NCI-H524 (cell line): ENCODE measurements at regions not wholly inside any gene's neighbourhood (a gene's known extent, or its start where the extent isn't known, plus 50 kb on each side); places are given as distances from the start of the nearest gene placed in this dataset.

ENCODE experiments used
- DNase-seq, 2 experiments: peaks; one replicate each; lab custom pipeline; 2025; lab: John Stamatoyannopoulos, UW

- DNase-seq: no peak
Observed at GRCh38 chr11:30740091-30740490, 153.9 kb upstream of the MPPED2 start.

GRCh38 chr11:30735946-30736345, 149.8 kb upstream of the MPPED2 start:
- DNase-seq: no peak

GRCh38 chr11:30733748-30734147, 147.6 kb upstream of the MPPED2 start:
- no peak for DNase-seq

GRCh38 chr11:30730011-30730410, 143.9 kb upstream of the MPPED2 start:
- no peak for DNase-seq

- no peak for DNase-seq
Observed at GRCh38 chr11:30729187-30729713, 143.1 kb upstream of the MPPED2 start.

GRCh38 chr11:30725645-30726195, 139.6 kb upstream of the MPPED2 start:
- DNase-seq: no peak

- DNase-seq: no peak
Observed at GRCh38 chr11:30724274-30724673, 138.1 kb upstream of the MPPED2 start.

- DNase-seq: no peak
Observed at GRCh38 chr11:30719371-30719770, 133.2 kb upstream of the MPPED2 start.

- no peak for DNase-seq
Observed at GRCh38 chr11:30717641-30718040, 131.5 kb upstream of the MPPED2 start.

- DNase-seq: no peak
Observed at GRCh38 chr11:30717009-30717408, 130.9 kb upstream of the MPPED2 start.

GRCh38 chr11:30712749-30713148, 126.6 kb upstream of the MPPED2 start:
- no peak for DNase-seq

- DNase-seq: no peak
Observed at GRCh38 chr11:30710221-30710620, 124.1 kb upstream of the MPPED2 start.

GRCh38 chr11:30707110-30707509, 121.0 kb upstream of the MPPED2 start:
- DNase-seq: no peak

- DNase-seq: no peak
Observed at GRCh38 chr11:30705913-30706675, 119.9 kb upstream of the MPPED2 start.

GRCh38 chr11:30698425-30698824, 112.3 kb upstream of the MPPED2 start:
- DNase-seq: no peak

- DNase-seq: no peak
Observed at GRCh38 chr11:30697032-30697431, 110.9 kb upstream of the MPPED2 start.

- no peak for DNase-seq
Observed at GRCh38 chr11:30684772-30685171, 98.6 kb upstream of the MPPED2 start.

- DNase-seq: no peak
Observed at GRCh38 chr11:30683176-30683575, 97.0 kb upstream of the MPPED2 start.

- no peak for DNase-seq
Observed at GRCh38 chr11:30666817-30667216, 80.7 kb upstream of the MPPED2 start.

GRCh38 chr11:30665067-30665466, 78.9 kb upstream of the MPPED2 start:
- DNase-seq: no peak

- DNase-seq: peak in 1 of 2 experiments; percentile 8
Observed at GRCh38 chr11:30653606-30654005, 67.5 kb upstream of the MPPED2 start.

- peak in 1 of 2 experiments; percentile 12 for DNase-seq
Observed at GRCh38 chr11:30652801-30653200, 66.6 kb upstream of the MPPED2 start.

GRCh38 chr11:30650266-30650665, 64.1 kb upstream of the MPPED2 start:
- DNase-seq: no peak
